ENCODE measurements at regions not wholly inside any gene's neighbourhood (a gene's known extent, or its start where the extent isn't known, plus 50 kb on each side); places are given as distances from the start of the nearest gene placed in this dataset.
"Not testable (repeated sequence)": the region's sequence is repeated elsewhere in the genome, so short reads cannot be mapped to it uniquely, and the experiment has no call there.

DNA sequence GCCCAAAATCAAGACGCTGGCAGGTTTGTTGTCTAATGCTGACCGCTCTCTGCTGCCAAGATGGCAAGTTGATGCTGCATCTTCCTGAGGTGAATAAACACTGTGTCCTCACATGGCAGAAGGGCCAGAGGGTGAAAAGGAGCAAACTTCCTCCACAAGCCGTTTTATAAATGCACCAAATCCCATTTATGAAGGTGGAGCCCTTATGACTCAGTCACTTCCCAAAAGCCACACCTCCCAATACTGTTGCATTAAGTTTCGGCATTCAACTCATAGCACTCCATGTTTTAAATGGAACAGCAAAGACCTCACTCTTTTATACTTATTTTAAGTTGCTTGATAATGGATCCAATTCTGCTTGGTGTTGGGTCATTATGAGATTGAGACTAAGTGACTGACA, 316.6 kb downstream of the RFPL4B start:
- no peak for DNase-seq

DNA sequence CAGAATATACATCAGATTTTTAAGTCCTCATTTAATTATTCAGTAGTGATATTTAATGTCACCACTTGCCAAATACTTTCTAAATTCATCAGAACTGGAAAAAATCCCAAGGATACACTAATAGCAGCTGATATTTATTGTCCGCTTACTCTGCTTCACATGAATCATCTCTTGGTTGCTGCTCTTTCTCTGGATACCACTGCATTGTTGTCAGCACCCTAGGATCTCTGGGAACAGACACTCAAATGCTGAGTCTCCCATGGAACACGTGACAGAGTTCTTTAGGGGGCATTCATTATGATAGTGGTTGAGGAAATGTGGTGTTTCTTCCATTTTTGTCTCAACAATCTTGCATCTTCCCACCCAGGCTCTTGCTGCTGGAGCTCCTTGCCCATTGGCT, 318.0 kb downstream of the RFPL4B start:
- DNase-seq, result no peak

DNA sequence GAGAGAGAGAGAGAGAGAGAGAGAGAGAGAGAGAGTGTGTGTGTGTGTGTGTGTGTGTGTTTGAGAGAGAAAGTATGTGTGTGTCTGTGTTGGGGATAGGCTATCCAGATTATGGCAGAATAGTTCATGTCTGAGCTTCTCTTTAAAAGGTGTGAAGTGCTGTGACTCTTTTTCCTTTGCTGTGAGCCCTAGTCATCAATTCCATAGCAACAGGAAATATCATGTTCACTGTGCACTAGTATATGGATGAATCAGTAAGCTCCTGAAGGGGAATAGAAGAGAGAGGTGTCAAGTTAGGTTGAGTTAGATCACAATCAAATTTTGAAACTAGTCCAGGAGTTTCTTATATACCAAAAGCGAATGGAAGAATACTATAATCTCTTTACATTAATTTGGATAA, 318.7 kb downstream of the RFPL4B start:
- DNase-seq, result peak; percentile 51

DNA sequence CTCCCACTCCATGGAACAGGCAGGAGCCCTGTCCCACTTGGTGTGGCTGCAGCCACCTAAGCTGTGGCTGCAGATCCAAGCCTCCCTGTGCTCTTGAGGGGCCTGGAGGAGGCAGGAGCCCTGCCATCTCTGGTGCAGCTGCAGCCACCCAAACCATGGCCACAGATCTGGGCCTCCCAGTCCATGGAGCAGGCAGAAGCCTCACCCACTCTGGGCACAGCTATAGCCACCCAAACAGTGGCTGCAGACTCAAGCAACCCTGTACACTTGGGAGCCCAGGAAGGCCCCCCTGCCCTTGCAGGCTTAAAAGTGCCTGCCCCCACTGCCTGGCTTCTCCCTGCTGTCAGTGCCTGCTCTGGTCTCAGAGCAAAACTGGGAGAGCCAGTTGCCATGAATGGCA, 320.3 kb downstream of the RFPL4B start:
- DNase-seq, result no peak

GRCh38 chr6:112680091-112680490, 333.0 kb downstream of the RFPL4B start:
- no peak for DNase-seq

GRCh38 chr6:112682071-112682470, 334.9 kb downstream of the RFPL4B start:
- no peak for DNase-seq

DNA sequence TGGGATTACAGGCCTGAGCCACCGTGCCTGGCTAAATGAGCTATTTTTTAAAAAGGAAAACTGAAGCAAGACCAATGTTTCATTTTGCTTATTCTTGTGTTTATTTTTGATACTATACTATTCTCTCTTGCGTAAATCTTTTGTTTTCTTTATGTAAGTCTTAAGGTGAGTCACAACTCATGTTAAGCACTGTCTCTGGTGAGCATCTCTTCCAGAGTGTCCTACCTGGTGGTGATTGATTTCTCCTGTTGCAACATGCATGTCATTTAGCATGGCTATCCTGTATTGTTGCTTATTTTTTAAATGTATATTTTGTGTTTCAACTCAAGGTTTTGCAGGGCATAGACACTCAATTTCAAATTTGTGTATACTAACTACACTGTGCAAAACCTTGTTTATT, 336.0 kb downstream of the RFPL4B start:
- no peak for DNase-seq

- DNase-seq, result no peak
Observed at GRCh38 chr6:112683926-112684325, 336.8 kb downstream of the RFPL4B start.

GRCh38 chr6:112685521-112686220, 338.5 kb downstream of the RFPL4B start:
- DNase-seq, result not testable (repeated sequence)

DNA sequence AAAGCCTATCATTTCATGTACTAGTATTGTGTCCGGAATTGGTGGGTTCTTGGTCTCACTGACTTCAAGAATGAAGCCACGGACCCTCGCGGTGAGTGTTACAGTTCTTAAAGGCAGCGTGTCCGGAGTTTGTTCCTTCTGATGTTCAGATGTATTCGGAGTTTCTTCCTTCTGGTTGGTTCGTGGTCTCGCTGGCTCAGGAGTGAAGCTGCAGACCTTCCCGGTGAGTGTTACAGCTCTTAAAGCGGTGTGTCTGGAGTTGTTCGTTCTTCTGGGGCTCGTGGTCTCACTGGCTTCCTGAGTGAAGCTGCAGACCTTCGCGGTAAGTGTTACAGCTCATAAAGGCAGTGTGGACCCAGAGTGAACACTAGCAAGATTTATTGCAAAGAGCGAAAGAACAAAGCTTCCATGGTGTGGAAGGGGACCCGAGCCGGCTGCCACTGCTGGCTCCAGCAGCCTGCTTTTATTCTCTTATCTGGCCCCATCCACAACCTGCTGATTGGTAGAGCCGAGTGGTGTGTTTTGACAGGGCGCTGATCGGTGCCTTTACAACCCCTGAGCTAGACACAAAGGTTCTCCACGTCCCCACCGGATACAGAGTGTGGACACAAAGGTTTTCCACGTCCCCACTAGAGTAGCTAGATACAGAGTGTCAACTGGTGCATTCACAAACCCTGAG, 341.5 kb downstream of the RFPL4B start:
- DNase-seq, result not testable (repeated sequence)

GRCh38 chr6:112689183-112689858, 342.2 kb downstream of the RFPL4B start:
- DNase-seq, result not testable (repeated sequence)

GRCh38 chr6:112690497-112691202, 343.5 kb downstream of the RFPL4B start:
- DNase-seq, result no peak

DNA sequence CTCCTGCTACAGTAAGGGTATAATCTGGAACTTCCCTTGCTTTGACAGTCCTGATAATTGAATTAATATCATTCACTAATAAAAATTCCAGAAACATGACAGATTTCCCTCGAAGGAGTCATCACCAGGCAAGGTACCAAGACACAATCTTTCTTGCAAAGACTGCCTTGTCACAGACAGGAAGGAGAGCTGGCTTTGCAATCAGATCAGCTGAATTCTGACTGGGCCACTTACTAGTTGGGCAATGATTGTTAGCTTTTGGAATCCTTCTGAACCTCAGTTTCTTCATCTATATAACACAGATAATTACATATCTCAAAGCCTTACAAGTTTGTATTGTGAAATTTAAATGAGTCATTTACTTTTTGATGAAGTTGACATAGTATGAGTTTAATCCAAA, 344.2 kb downstream of the RFPL4B start:
- DNase-seq, result peak; percentile 62

GRCh38 chr6:112695001-112695400, 347.9 kb downstream of the RFPL4B start:
- peak; percentile 63 for DNase-seq

- DNase-seq, result no peak
Observed at GRCh38 chr6:112697265-112697664, 350.1 kb downstream of the RFPL4B start.

DNA sequence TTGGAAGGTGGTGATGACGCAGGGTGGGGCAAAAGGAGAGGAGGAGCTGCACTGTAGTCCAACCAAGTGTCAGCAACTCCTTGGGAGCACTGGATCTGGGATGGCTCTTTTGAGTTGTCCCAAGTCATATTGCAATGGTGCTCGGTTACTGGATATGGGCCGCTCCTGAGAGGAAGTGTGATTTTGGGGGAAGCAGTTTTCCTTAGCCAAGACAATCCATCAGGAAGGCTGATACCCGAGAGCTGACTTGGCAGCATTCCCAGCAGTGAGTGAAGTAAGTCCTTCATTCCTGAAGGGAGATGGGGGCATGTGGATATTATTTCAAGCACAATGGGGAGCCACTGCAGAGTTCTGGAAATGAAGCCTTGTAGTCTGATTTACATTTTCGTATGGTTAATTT, 354.1 kb downstream of the RFPL4B start:
- DNase-seq, result peak; percentile 67

DNA sequence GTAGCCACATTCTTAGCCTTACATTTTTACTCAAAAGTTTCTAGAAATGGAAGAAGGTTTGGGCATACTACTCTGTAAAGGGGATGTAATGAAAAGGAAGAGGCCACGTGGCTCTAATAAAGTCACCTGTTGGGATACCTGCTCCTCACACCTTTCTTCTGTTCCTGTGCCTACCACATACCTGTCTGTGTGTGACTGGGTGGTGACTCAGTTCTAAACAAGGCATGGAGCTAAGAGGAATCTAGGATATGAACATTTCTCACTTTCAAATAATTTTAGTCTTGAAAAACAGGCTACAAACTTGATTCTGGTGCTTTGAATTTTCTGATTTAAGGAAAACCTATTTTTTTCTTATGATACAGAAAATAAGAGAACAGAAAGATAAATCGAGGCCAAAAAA, 363.6 kb downstream of the RFPL4B start:
- no peak for DNase-seq

DNA sequence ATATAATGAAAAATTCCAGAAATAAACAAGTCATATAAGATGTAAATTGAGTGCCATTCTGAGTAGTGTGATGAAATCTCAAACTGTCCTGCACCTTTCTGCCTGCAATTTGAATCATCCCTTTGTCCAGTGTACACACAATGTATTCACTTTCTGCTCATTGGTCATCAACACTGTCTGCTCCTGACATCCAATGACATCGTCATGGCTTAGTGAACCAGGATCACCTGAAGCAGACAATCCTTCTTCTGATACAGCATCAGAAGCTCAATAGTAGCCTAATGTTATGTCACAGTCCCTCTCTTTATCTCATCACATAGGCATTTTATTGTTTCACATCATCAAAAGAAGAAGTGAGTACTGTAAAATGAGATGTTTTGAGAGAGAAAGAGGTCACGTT, 366.3 kb downstream of the RFPL4B start:
- no peak for DNase-seq

DNA sequence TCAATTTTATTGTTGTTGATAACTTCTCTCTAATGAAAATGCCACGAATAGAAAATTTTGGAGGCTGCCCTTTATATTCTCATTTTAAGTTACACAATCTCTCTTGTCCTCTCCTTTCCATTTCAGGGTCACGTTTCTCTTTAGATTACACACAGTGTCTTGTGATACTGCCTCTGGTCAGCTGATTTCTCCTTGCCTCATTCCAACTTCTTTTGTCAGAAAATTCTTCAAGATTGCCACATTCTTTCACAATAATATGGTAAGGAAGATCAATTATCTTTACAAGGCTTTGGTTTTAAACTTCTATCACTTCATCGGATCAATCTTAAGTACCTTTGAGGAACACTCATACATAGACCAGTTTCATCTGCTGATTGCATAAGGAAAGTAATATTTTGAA, 370.3 kb downstream of the RFPL4B start:
- DNase-seq, result no peak

- peak; percentile 4 for DNase-seq
Observed at GRCh38 chr6:112717856-112718255, 370.7 kb downstream of the RFPL4B start.

GRCh38 chr6:112725541-112726085, 378.5 kb downstream of the RFPL4B start:
- DNase-seq, result no peak

DNA sequence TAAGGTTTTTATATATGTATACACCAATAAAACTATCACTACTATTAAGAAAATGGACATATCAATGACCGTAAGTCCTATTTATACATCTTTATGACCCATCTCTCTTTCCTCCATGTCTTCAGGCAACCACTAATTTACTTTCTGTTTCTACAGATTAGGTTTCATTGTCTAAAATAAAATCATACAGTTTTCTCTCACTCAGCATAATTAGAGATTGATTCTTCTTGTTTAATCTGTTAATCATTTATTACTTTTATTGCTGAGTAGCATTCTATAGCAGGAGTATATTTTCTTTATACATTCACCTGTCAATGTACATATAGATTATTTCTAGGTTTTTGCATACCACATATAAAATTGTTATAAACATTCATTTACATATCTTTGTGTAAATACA, 388.0 kb downstream of the RFPL4B start:
- DNase-seq, result no peak

GRCh38 chr6:112739766-112740165, 392.6 kb downstream of the RFPL4B start:
- DNase-seq, result no peak

Data from dermis blood vessel endothelial cell (primary cell).